ENCODE measurements at regions not wholly inside any gene's neighbourhood (a gene's known extent, or its start where the extent isn't known, plus 50 kb on each side); places are given as distances from the start of the nearest gene placed in this dataset.

- Mint-ChIP-seq H3K4me3 (no peak overlapping the region), H3K36me3 (ENCODE audit: low read depth) (no peaks in the 10 kb centered on the region), H3K27me3 (no peaks in the 10 kb centered on the region), H3K9me3 (peaks cover 12% of the 10 kb centered on the region), H3K4me1 (ENCODE audit: low read depth) (no peaks in the 10 kb centered on the region), H3K27ac (no peak overlapping the region)
Observed at GRCh38 chr3:162224746-162225145, 728.1 kb downstream of the OTOL1 start.

GRCh38 chr3:162236949-162237348, 740.3 kb downstream of the OTOL1 start:
- no peaks in the 10 kb centered on the region for H3K4me1 Mint-ChIP-seq (ENCODE audit: low read depth)
- H3K27ac Mint-ChIP-seq = no peak overlapping the region
- H3K36me3 Mint-ChIP-seq (ENCODE audit: low read depth) = no peaks in the 10 kb centered on the region
- H3K9me3 Mint-ChIP-seq = peaks cover 4% of the 10 kb centered on the region
- no peak overlapping the region for H3K4me3 Mint-ChIP-seq
- H3K27me3 Mint-ChIP-seq = no peaks in the 10 kb centered on the region

- Mint-ChIP-seq H3K4me3 (no peak overlapping the region), H3K9me3 (peaks cover 9% of the 10 kb centered on the region), H3K4me1 (ENCODE audit: low read depth) (no peaks in the 10 kb centered on the region), H3K36me3 (ENCODE audit: low read depth) (no peaks in the 10 kb centered on the region), H3K27me3 (no peaks in the 10 kb centered on the region), H3K27ac (no peak overlapping the region)
Observed at GRCh38 chr3:162250782-162251181, 754.2 kb downstream of the OTOL1 start.

GRCh38 chr3:162262129-162262528, 765.5 kb downstream of the OTOL1 start:
- Mint-ChIP-seq H3K4me3 (no peak overlapping the region), H3K27ac (no peak overlapping the region), H3K27me3 (no peaks in the 10 kb centered on the region), H3K9me3 (peaks cover 5% of the 10 kb centered on the region), H3K4me1 (ENCODE audit: low read depth) (no peaks in the 10 kb centered on the region), H3K36me3 (ENCODE audit: low read depth) (no peaks in the 10 kb centered on the region)

- H3K36me3 Mint-ChIP-seq (ENCODE audit: low read depth) = no peaks in the 10 kb centered on the region
- H3K27me3 Mint-ChIP-seq = no peaks in the 10 kb centered on the region
- no peaks in the 10 kb centered on the region for H3K4me1 Mint-ChIP-seq (ENCODE audit: low read depth)
- peaks cover 10% of the 10 kb centered on the region for H3K9me3 Mint-ChIP-seq
- no peak overlapping the region for H3K4me3 Mint-ChIP-seq
- H3K27ac Mint-ChIP-seq = no peak overlapping the region
Observed at GRCh38 chr3:162263596-162263995, 767.0 kb downstream of the OTOL1 start.

- H3K9me3 Mint-ChIP-seq = peaks cover 9% of the 10 kb centered on the region
- no peaks in the 10 kb centered on the region for H3K36me3 Mint-ChIP-seq (ENCODE audit: low read depth)
- H3K27me3 Mint-ChIP-seq = no peaks in the 10 kb centered on the region
- no peak overlapping the region for H3K4me3 Mint-ChIP-seq
- no peaks in the 10 kb centered on the region for H3K4me1 Mint-ChIP-seq (ENCODE audit: low read depth)
- no peak overlapping the region for H3K27ac Mint-ChIP-seq
Observed at GRCh38 chr3:162269636-162270458, 773.2 kb downstream of the OTOL1 start.

- H3K4me1 Mint-ChIP-seq (ENCODE audit: low read depth) = no peaks in the 10 kb centered on the region
- no peaks in the 10 kb centered on the region for H3K27me3 Mint-ChIP-seq
- H3K36me3 Mint-ChIP-seq (ENCODE audit: low read depth) = no peaks in the 10 kb centered on the region
- no peak overlapping the region for H3K27ac Mint-ChIP-seq
- H3K4me3 Mint-ChIP-seq = no peak overlapping the region
- H3K9me3 Mint-ChIP-seq = peaks cover 6% of the 10 kb centered on the region
Observed at GRCh38 chr3:162274070-162274469, 777.5 kb downstream of the OTOL1 start.

- H3K4me1 Mint-ChIP-seq (ENCODE audit: low read depth) = no peaks in the 10 kb centered on the region
- H3K27me3 Mint-ChIP-seq = no peaks in the 10 kb centered on the region
- H3K27ac Mint-ChIP-seq = no peak overlapping the region
- peaks cover 6% of the 10 kb centered on the region for H3K9me3 Mint-ChIP-seq
- no peaks in the 10 kb centered on the region for H3K36me3 Mint-ChIP-seq (ENCODE audit: low read depth)
- H3K4me3 Mint-ChIP-seq = no peak overlapping the region
Observed at GRCh38 chr3:162278834-162279233, 782.2 kb downstream of the OTOL1 start.

GRCh38 chr3:162285259-162285658, 788.7 kb downstream of the OTOL1 start:
- H3K4me3 Mint-ChIP-seq = no peak overlapping the region
- no peaks in the 10 kb centered on the region for H3K27me3 Mint-ChIP-seq
- no peaks in the 10 kb centered on the region for H3K9me3 Mint-ChIP-seq
- no peak overlapping the region for H3K27ac Mint-ChIP-seq
- no peaks in the 10 kb centered on the region for H3K36me3 Mint-ChIP-seq (ENCODE audit: low read depth)
- H3K4me1 Mint-ChIP-seq (ENCODE audit: low read depth) = no peaks in the 10 kb centered on the region

GRCh38 chr3:162287600-162287999, 791.0 kb downstream of the OTOL1 start:
- Mint-ChIP-seq H3K36me3 (ENCODE audit: low read depth) (no peaks in the 10 kb centered on the region), H3K4me1 (ENCODE audit: low read depth) (no peaks in the 10 kb centered on the region), H3K9me3 (peaks cover 8% of the 10 kb centered on the region), H3K27ac (no peak overlapping the region), H3K27me3 (no peaks in the 10 kb centered on the region), H3K4me3 (no peak overlapping the region)

- no peak overlapping the region for H3K27ac Mint-ChIP-seq
- H3K4me3 Mint-ChIP-seq = no peak overlapping the region
- H3K9me3 Mint-ChIP-seq = peaks cover 12% of the 10 kb centered on the region
- no peaks in the 10 kb centered on the region for H3K4me1 Mint-ChIP-seq (ENCODE audit: low read depth)
- no peaks in the 10 kb centered on the region for H3K36me3 Mint-ChIP-seq (ENCODE audit: low read depth)
- no peaks in the 10 kb centered on the region for H3K27me3 Mint-ChIP-seq
Observed at GRCh38 chr3:162292409-162292808, 795.8 kb downstream of the OTOL1 start.

- H3K27me3 Mint-ChIP-seq = no peaks in the 10 kb centered on the region
- peaks cover 12% of the 10 kb centered on the region for H3K9me3 Mint-ChIP-seq
- H3K4me3 Mint-ChIP-seq = no peak overlapping the region
- H3K27ac Mint-ChIP-seq = no peak overlapping the region
- no peaks in the 10 kb centered on the region for H3K36me3 Mint-ChIP-seq (ENCODE audit: low read depth)
- H3K4me1 Mint-ChIP-seq (ENCODE audit: low read depth) = no peaks in the 10 kb centered on the region
Observed at GRCh38 chr3:162295323-162295983, 798.8 kb downstream of the OTOL1 start.

GRCh38 chr3:162302983-162303624, 806.5 kb downstream of the OTOL1 start:
- no peak overlapping the region for H3K27ac Mint-ChIP-seq
- no peaks in the 10 kb centered on the region for H3K4me1 Mint-ChIP-seq (ENCODE audit: low read depth)
- no peaks in the 10 kb centered on the region for H3K36me3 Mint-ChIP-seq (ENCODE audit: low read depth)
- no peaks in the 10 kb centered on the region for H3K27me3 Mint-ChIP-seq
- no peaks in the 10 kb centered on the region for H3K9me3 Mint-ChIP-seq
- no peak overlapping the region for H3K4me3 Mint-ChIP-seq

GRCh38 chr3:162317046-162317445, 820.4 kb downstream of the OTOL1 start:
- Mint-ChIP-seq H3K36me3 (ENCODE audit: low read depth) (no peaks in the 10 kb centered on the region), H3K27me3 (no peaks in the 10 kb centered on the region), H3K4me3 (no peak overlapping the region), H3K27ac (no peak overlapping the region), H3K9me3 (peaks cover 18% of the 10 kb centered on the region), H3K4me1 (ENCODE audit: low read depth) (no peaks in the 10 kb centered on the region)

GRCh38 chr3:162328649-162329048, 832.0 kb downstream of the OTOL1 start:
- no peaks in the 10 kb centered on the region for H3K4me1 Mint-ChIP-seq (ENCODE audit: low read depth)
- no peak overlapping the region for H3K27ac Mint-ChIP-seq
- H3K36me3 Mint-ChIP-seq (ENCODE audit: low read depth) = no peaks in the 10 kb centered on the region
- H3K4me3 Mint-ChIP-seq = no peak overlapping the region
- no peaks in the 10 kb centered on the region for H3K27me3 Mint-ChIP-seq
- peaks cover 10% of the 10 kb centered on the region for H3K9me3 Mint-ChIP-seq
